HEK293 (cell line): ENCODE measurements at regions not wholly inside any gene's neighbourhood (a gene's known extent, or its start where the extent isn't known, plus 50 kb on each side); places are given as distances from the start of the nearest gene placed in this dataset.
A peak's percentile ranks its signal among the peaks of the same experiment; 100 is the strongest.

Experiments used
- EGR2 ChIP-seq: fragments of 450-650 bp; formaldehyde crosslinking; IDR thresholded peaks from 2 replicates; pipeline ENCODE4 v1.5.1; 2016; ENCODE audit warnings: low read depth, missing biosample characterization, missing genetic modification characterization
- HOXA7 ChIP-seq: sonication (generic); formaldehyde crosslinking; IDR thresholded peaks from 2 replicates; pipeline ENCODE4 v1.8.1; 2022; ENCODE audit warnings: missing genetic modification reagents, borderline replicate concordance
- HOXC10 ChIP-seq: sonication (generic); formaldehyde crosslinking; IDR thresholded peaks from 2 replicates; pipeline ENCODE4 v1.8.1; 2023; ENCODE audit warnings: mild to moderate bottlenecking, missing genetic modification reagents
- IKZF3 ChIP-seq: fragments of 450-650 bp; IDR thresholded peaks from 2 replicates; pipeline ENCODE4 v1.5.0; 2018; ENCODE audit warnings: missing biosample characterization, mild to moderate bottlenecking, missing genetic modification characterization, moderate library complexity
- KLF1 ChIP-seq: fragments of 450-650 bp; formaldehyde crosslinking; IDR thresholded peaks from 2 replicates; pipeline ENCODE4 v1.5.1; 2016; ENCODE audit warnings: missing biosample characterization, missing genetic modification characterization
- KLF8 ChIP-seq: fragments of 450-650 bp; formaldehyde crosslinking; IDR thresholded peaks from 2 replicates; pipeline ENCODE4 v1.5.1; 2016; ENCODE audit warnings: missing biosample characterization, missing genetic modification characterization
- SCRT1 ChIP-seq: fragments of 450-650 bp; formaldehyde crosslinking; IDR thresholded peaks from 2 replicates; pipeline ENCODE4 v1.5.1; 2016; ENCODE audit warnings: missing biosample characterization, missing genetic modification characterization, borderline replicate concordance
- SCRT2 ChIP-seq: fragments of 450-650 bp; formaldehyde crosslinking; IDR thresholded peaks from 2 replicates; pipeline ENCODE4 v1.5.1; 2016; ENCODE audit warnings: missing biosample characterization, missing genetic modification characterization
- SP2 ChIP-seq: fragments of 450-650 bp; formaldehyde crosslinking; IDR thresholded peaks from 2 replicates; pipeline ENCODE4 v1.5.1; 2016; ENCODE audit warnings: missing biosample characterization, missing genetic modification characterization
- TCF7L2 ChIP-seq: IDR thresholded peaks from 2 replicates; pipeline ENCODE4 v1.6.1; 2011; ENCODE audit warnings: low read depth, mild to moderate bottlenecking, inconsistent platforms, low read length, moderate library complexity, borderline replicate concordance
- TRIM28 ChIP-seq: IDR thresholded peaks from 2 replicates; pipeline ENCODE4 v1.6.1; 2011; ENCODE audit warnings: low read length, control low read depth, borderline replicate concordance
- YY1 ChIP-seq: fragments of 450-650 bp; formaldehyde crosslinking; IDR thresholded peaks from 2 replicates; pipeline ENCODE4 v1.5.1; 2018; ENCODE audit warnings: missing biosample characterization, missing genetic modification characterization
- ZBTB44 ChIP-seq: fragments of 450-650 bp; IDR thresholded peaks from 2 replicates; pipeline ENCODE4 v1.5.1; 2018; ENCODE audit warnings: missing biosample characterization, mild to moderate bottlenecking, missing genetic modification characterization
- ZFHX2 ChIP-seq: fragments of 450-650 bp; formaldehyde crosslinking; conservative IDR thresholded peaks from 2 replicates; pipeline ENCODE4 v1.5.1; 2016; ENCODE audit warnings: missing biosample characterization, missing genetic modification characterization
- ZNF112 ChIP-seq: fragments of 450-650 bp; formaldehyde crosslinking; IDR thresholded peaks from 2 replicates; pipeline ENCODE4 v1.5.0; 2017; ENCODE audit warnings: missing biosample characterization, missing genetic modification characterization
- ZNF133 ChIP-seq: fragments of 450-650 bp; formaldehyde crosslinking; IDR thresholded peaks from 2 replicates; pipeline ENCODE4 v1.5.1; 2016; ENCODE audit warnings: missing biosample characterization, missing genetic modification characterization
- ZNF19 ChIP-seq: fragments of 450-650 bp; formaldehyde crosslinking; IDR thresholded peaks from 2 replicates; pipeline ENCODE4; 2016; ENCODE audit warnings: missing biosample characterization, missing genetic modification characterization, low read depth
- ZNF311 ChIP-seq: fragments of 450-650 bp; formaldehyde crosslinking; IDR thresholded peaks from 2 replicates; pipeline ENCODE4 v1.5.1; 2017; ENCODE audit warnings: missing biosample characterization, missing genetic modification characterization, borderline replicate concordance
- ZNF37A ChIP-seq: fragments of 450-650 bp; IDR thresholded peaks from 2 replicates; pipeline ENCODE4 v1.5.1; 2018; ENCODE audit warnings: missing biosample characterization, missing genetic modification characterization
- ZNF514 ChIP-seq: fragments of 450-650 bp; formaldehyde crosslinking; IDR thresholded peaks from 2 replicates; pipeline ENCODE4 v1.5.1; 2016; ENCODE audit warnings: missing biosample characterization, missing genetic modification characterization
- ZNF530 ChIP-seq: fragments of 450-650 bp; formaldehyde crosslinking; IDR thresholded peaks from 2 replicates; pipeline ENCODE4 v1.5.1; 2016; ENCODE audit warnings: low read depth, missing biosample characterization, missing genetic modification characterization
- ZNF548 ChIP-seq: fragments of 450-650 bp; formaldehyde crosslinking; IDR thresholded peaks from 2 replicates; pipeline ENCODE4 v1.5.1; 2016; ENCODE audit warnings: missing biosample characterization, missing genetic modification characterization
- ZNF558 ChIP-seq: fragments of 450-650 bp; formaldehyde crosslinking; IDR thresholded peaks from 2 replicates; pipeline ENCODE4 v1.5.1; 2016; ENCODE audit warnings: missing biosample characterization, missing genetic modification characterization
- ZNF560 ChIP-seq: fragments of 450-650 bp; formaldehyde crosslinking; IDR thresholded peaks from 2 replicates; pipeline ENCODE4 v1.5.1; 2017; ENCODE audit warnings: missing biosample characterization, missing genetic modification characterization, borderline replicate concordance
- ZNF600 ChIP-seq: fragments of 450-650 bp; formaldehyde crosslinking; IDR thresholded peaks from 2 replicates; pipeline ENCODE4 v1.5.1; 2016; ENCODE audit warnings: missing biosample characterization, missing genetic modification characterization
- ZNF624 ChIP-seq: fragments of 450-650 bp; formaldehyde crosslinking; IDR thresholded peaks from 2 replicates; pipeline ENCODE4 v1.5.1; 2017; ENCODE audit warnings: missing biosample characterization, missing genetic modification characterization
- ZNF670 ChIP-seq: fragments of 450-650 bp; formaldehyde crosslinking; IDR thresholded peaks from 2 replicates; pipeline ENCODE4 v1.5.1; 2016; ENCODE audit warnings: missing biosample characterization, missing genetic modification characterization, low read depth
- ZNF692 ChIP-seq: fragments of 450-650 bp; formaldehyde crosslinking; IDR thresholded peaks from 2 replicates; pipeline ENCODE4 v1.5.1; 2016; ENCODE audit warnings: missing biosample characterization, missing genetic modification characterization
- ZNF701 ChIP-seq: fragments of 450-650 bp; formaldehyde crosslinking; IDR thresholded peaks from 2 replicates; pipeline ENCODE4 v1.5.1; 2016; ENCODE audit warnings: missing biosample characterization, missing genetic modification characterization
- ZNF747 ChIP-seq: fragments of 450-650 bp; formaldehyde crosslinking; IDR thresholded peaks from 2 replicates; pipeline ENCODE4 v1.5.1; 2016; ENCODE audit warnings: missing biosample characterization, missing genetic modification characterization
- ZNF830 ChIP-seq: fragments of 450-650 bp; IDR thresholded peaks from 2 replicates; pipeline ENCODE4 v1.5.0; 2018; ENCODE audit warnings: missing biosample characterization, missing genetic modification characterization, low read depth, mild to moderate bottlenecking, moderate library complexity
- TF ChIP-seq, protein P1 (sequence below): fragments of 450-650 bp; formaldehyde crosslinking; IDR thresholded peaks from 2 replicates; pipeline ENCODE4 v1.5.1; 2016; ENCODE audit warnings: missing biosample characterization, missing genetic modification characterization
- TF ChIP-seq, protein P2 (sequence below): fragments of 450-650 bp; formaldehyde crosslinking; IDR thresholded peaks from 2 replicates; pipeline ENCODE4 v1.5.1; 2016; ENCODE audit warnings: missing biosample characterization, missing genetic modification characterization

DNA sequence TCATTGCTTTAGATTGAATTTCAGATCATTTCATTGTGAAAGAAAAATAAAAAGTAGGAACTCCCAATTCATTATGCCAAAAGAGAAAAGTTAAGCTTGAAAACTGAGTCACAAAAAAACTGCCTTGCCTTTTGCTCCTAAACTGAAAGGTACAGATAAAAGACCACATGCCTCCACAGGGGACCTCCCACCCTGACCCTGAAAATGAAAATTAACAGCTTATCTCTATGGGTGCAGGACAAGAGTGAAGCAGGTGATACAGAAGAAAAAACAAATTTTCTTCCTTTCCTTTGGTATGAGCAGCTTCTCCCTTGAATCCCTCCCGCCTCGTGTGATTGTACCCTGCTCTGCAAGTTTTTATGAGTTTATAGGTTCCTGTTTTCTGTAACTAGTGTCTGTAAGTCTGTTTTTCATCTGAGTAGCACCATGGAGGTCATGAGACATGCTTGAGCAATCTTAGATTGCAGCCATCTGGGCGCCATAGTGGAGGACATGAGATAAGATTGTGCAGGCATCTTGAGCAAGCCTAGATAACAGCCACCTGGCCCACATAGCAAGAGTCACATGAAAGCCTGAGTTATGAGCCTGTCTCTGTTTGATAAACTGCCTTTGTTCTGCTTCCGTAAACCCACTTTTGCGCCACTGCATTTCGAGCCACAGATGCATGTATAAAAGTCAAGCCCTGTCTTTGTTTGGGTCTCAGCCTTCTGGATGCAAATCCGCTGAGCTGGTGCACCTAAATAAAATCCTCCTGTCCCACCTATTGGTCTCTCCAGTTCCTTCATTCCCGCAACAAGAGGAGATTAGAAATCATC is 56.2 kb upstream of the DYNC1I2 start (continued):
- no peak for TF ChIP-seq TCF7L2
- no peak for TF ChIP-seq ZNF133
- TF ChIP-seq ZNF37A (tag by site-specific recombination) = 0 out of 2 replicates have a peak, but pooled peaks have one; percentile 15
- TF ChIP-seq SCRT2 (tag by site-specific recombination) = no peak
- TF ChIP-seq ZFHX2 (tag by site-specific recombination) = no peak
- TF ChIP-seq ZNF692 (tag by site-specific recombination) = no peak
- TF ChIP-seq, protein P1, sequence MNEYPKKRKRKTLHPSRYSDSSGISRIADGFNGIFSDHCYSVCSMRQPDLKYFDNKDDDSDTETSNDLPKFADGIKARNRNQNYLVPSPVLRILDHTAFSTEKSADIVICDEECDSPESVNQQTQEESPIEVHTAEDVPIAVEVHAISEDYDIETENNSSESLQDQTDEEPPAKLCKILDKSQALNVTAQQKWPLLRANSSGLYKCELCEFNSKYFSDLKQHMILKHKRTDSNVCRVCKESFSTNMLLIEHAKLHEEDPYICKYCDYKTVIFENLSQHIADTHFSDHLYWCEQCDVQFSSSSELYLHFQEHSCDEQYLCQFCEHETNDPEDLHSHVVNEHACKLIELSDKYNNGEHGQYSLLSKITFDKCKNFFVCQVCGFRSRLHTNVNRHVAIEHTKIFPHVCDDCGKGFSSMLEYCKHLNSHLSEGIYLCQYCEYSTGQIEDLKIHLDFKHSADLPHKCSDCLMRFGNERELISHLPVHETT (tag by site-specific recombination) = peak; percentile 43; the same call in 1 of the 2 replicates
- no peak for TF ChIP-seq ZNF560
- TF ChIP-seq, protein P2, sequence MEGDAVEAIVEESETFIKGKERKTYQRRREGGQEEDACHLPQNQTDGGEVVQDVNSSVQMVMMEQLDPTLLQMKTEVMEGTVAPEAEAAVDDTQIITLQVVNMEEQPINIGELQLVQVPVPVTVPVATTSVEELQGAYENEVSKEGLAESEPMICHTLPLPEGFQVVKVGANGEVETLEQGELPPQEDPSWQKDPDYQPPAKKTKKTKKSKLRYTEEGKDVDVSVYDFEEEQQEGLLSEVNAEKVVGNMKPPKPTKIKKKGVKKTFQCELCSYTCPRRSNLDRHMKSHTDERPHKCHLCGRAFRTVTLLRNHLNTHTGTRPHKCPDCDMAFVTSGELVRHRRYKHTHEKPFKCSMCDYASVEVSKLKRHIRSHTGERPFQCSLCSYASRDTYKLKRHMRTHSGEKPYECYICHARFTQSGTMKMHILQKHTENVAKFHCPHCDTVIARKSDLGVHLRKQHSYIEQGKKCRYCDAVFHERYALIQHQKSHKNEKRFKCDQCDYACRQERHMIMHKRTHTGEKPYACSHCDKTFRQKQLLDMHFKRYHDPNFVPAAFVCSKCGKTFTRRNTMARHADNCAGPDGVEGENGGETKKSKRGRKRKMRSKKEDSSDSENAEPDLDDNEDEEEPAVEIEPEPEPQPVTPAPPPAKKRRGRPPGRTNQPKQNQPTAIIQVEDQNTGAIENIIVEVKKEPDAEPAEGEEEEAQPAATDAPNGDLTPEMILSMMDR (tag by site-specific recombination) = no peak
- no peak for TF ChIP-seq YY1 (tag by site-specific recombination)
- TF ChIP-seq KLF8 (tag by site-specific recombination) = peak; percentile 43; the same call in 1 of the 2 replicates
- TF ChIP-seq ZNF558 = peak; percentile 57; the same call in 1 of the 2 replicates
- TF ChIP-seq ZNF701 (tag by site-specific recombination) = no peak
- no peak for TF ChIP-seq SP2 (tag by site-specific recombination)
- TF ChIP-seq TRIM28 = peak; percentile 99
- TF ChIP-seq ZNF112 (tag by site-specific recombination) = no peak
- TF ChIP-seq HOXA7 (CRISPR knock-in tag) = no peak
- TF ChIP-seq EGR2 (tag by site-specific recombination) = no peak
- TF ChIP-seq KLF1 = no peak
- no peak for TF ChIP-seq ZNF670 (tag by site-specific recombination)
- TF ChIP-seq ZNF600 = no peak
- TF ChIP-seq ZBTB44 (tag by site-specific recombination) = no peak
- no peak for TF ChIP-seq IKZF3 (tag by site-specific recombination)
- TF ChIP-seq ZNF548 (tag by site-specific recombination) = no peak
- no peak for TF ChIP-seq HOXC10 (CRISPR knock-in tag)
- TF ChIP-seq ZNF311 = peak; percentile 87; the same call in 1 of the 2 replicates
- TF ChIP-seq SCRT1 = no peak
- TF ChIP-seq ZNF747 = no peak
- no peak for TF ChIP-seq ZNF830 (tag by site-specific recombination)
- no peak for TF ChIP-seq ZNF530 (tag by site-specific recombination)
- TF ChIP-seq ZNF514 (tag by site-specific recombination) = no peak
- no peak for TF ChIP-seq ZNF624
- TF ChIP-seq ZNF19 = no peak
